IMR-90 (cell line): ENCODE measurements at regions not wholly inside any gene's neighbourhood (a gene's known extent, or its start where the extent isn't known, plus 50 kb on each side); places are given as distances from the start of the nearest gene placed in this dataset.

ENCODE experiments used
- ATAC-seq: fragments of 200-7000 bp; cut with Tn5 transposase; 2 replicates; pipeline ENCODE4 v1.9.1; 2020; ENCODE audit warnings: low read depth, mild to moderate bottlenecking, moderate library complexity
- BruUV-seq: library from RNA; stranded (reverse); fragments of 400-500 nt; replicated peaks from 2 replicates; lab custom pipeline; 2021; lab: Mats Ljungman, UMichigan
- CTCF ChIA-PET: fragments of 300-600 bp; formaldehyde crosslinking; extraction: SDS; loops from one replicate; lab custom pipeline; 2021; ENCODE audit warnings: antibody characterized with exemption; lab: Yijun Ruan, JAX
- POLR2A ChIA-PET: fragments of 300-600 bp; sonication (Branson Sonifier 250); formaldehyde crosslinking; loops from one replicate; lab custom pipeline; 2022; ENCODE audit warnings: antibody characterized with exemption; ENCODE audit not compliant: unreplicated experiment; lab: Charles Lee
- DNase-seq: peaks from one replicate; pipeline ENCODE4 v3.0.0; 2013
- H2AFZ ChIP-seq: replicated peaks from 2 replicates; pipeline ENCODE3; 2013; ENCODE audit warnings: low read length, mild to moderate bottlenecking; ENCODE audit not compliant: poor library complexity
- H2AK5ac ChIP-seq: 2 replicates; pipeline ENCODE4 v1.6.1; 2013; ENCODE audit warnings: low read depth, low read length, inconsistent platforms
- H2AK9ac ChIP-seq: replicated peaks from 2 replicates; pipeline ENCODE3; 2013; ENCODE audit warnings: mild to moderate bottlenecking, low read depth, low read length, moderate library complexity; ENCODE audit not compliant: poor library complexity
- H2BK120ac ChIP-seq: 2 replicates; pipeline ENCODE4 v1.6.1; 2013; ENCODE audit warnings: low read depth, low read length, inconsistent platforms
- H2BK15ac ChIP-seq: 3 replicates; pipeline ENCODE4 v1.6.1; 2013; ENCODE audit warnings: low read depth, low read length, inconsistent platforms
- H2BK20ac ChIP-seq: 2 replicates; pipeline ENCODE4 v1.6.1; 2013; ENCODE audit warnings: low read depth, mild to moderate bottlenecking, inconsistent platforms, low read length, moderate library complexity
- H2BK5ac ChIP-seq: 2 replicates; pipeline ENCODE4 v1.6.1; 2013; ENCODE audit warnings: mild to moderate bottlenecking, low read depth, low read length, inconsistent platforms; ENCODE audit not compliant: poor library complexity, severe bottlenecking
- H3K14ac ChIP-seq: replicated peaks from 2 replicates; pipeline ENCODE4 v1.6.1; 2013; ENCODE audit warnings: low read depth, low read length, inconsistent platforms
- H3K18ac ChIP-seq: 2 replicates; pipeline ENCODE4 v1.6.1; 2013; ENCODE audit warnings: low read depth, low read length, control low read depth
- H3K23ac ChIP-seq: 2 replicates; pipeline ENCODE4 v1.6.1; 2013; ENCODE audit warnings: low read depth, low read length, inconsistent platforms
- H3K27ac ChIP-seq: 2 replicates; pipeline ENCODE4 v1.5.1; 2013; ENCODE audit warnings: mild to moderate bottlenecking, control low read depth, low read length; ENCODE audit not compliant: insufficient read depth
- H3K27me3 ChIP-seq: 2 replicates; pipeline ENCODE4 v1.6.1; 2013; ENCODE audit warnings: low read length; ENCODE audit not compliant: control insufficient read depth, insufficient read depth
- H3K36me3 ChIP-seq: 2 replicates; pipeline ENCODE4 v1.6.1; 2013; ENCODE audit warnings: low read length, mixed read lengths; ENCODE audit not compliant: control insufficient read depth, insufficient read depth
- H3K4ac ChIP-seq: 2 replicates; pipeline ENCODE4 v1.6.1; 2013; ENCODE audit warnings: low read depth, low read length, inconsistent platforms
- H3K4me1 ChIP-seq: 2 replicates; pipeline ENCODE4 v1.6.1; 2013; ENCODE audit warnings: low read length, mixed read lengths; ENCODE audit not compliant: control insufficient read depth, insufficient read depth
- H3K4me2 ChIP-seq: 2 replicates; pipeline ENCODE4 v1.6.1; 2013; ENCODE audit warnings: low read depth, mild to moderate bottlenecking, control low read depth, low read length, moderate library complexity
- H3K4me3 ChIP-seq: 2 replicates; pipeline ENCODE4 v1.5.1; 2013; ENCODE audit warnings: low read depth, mild to moderate bottlenecking, control low read depth, low read length, moderate library complexity; ENCODE audit not compliant: insufficient read depth
- H3K56ac ChIP-seq: 2 replicates; pipeline ENCODE4 v1.6.1; 2013; ENCODE audit warnings: low read length, inconsistent platforms; ENCODE audit not compliant: insufficient read depth; ENCODE audit errors: extremely low read depth
- H3K79me1 ChIP-seq, 2 experiments: 2 replicates each; pipeline ENCODE4 v1.6.1; 2013; ENCODE audit warnings: low read length in 2 of 2, inconsistent platforms in 1 of 2, low read depth in 1 of 2
- H3K9ac ChIP-seq: 2 replicates; pipeline ENCODE4 v1.6.1; 2013; ENCODE audit warnings: low read depth, low read length, control low read depth
- H3K9me1 ChIP-seq: 2 replicates; pipeline ENCODE4 v1.6.1; 2013; ENCODE audit warnings: low read length, inconsistent platforms; ENCODE audit not compliant: insufficient read depth
- H3K9me3 ChIP-seq: 2 replicates; pipeline ENCODE4 v1.6.1; 2013; ENCODE audit warnings: low read length; ENCODE audit not compliant: control insufficient read depth, insufficient read depth
- H4K20me1 ChIP-seq: 2 replicates; pipeline ENCODE4 v1.6.1; 2013; ENCODE audit warnings: low read length, inconsistent platforms; ENCODE audit not compliant: insufficient read depth
- H4K5ac ChIP-seq: 2 replicates; pipeline ENCODE4 v1.6.1; 2013; ENCODE audit warnings: mild to moderate bottlenecking, low read depth, low read length, control low read depth
- H4K8ac ChIP-seq, 2 experiments: 2 replicates each; pipeline ENCODE4 v1.6.1; 2013; ENCODE audit warnings: low read depth in 2 of 2, low read length in 2 of 2, control low read depth in 1 of 2, inconsistent platforms in 1 of 2
- H4K91ac ChIP-seq: 2 replicates; pipeline ENCODE4 v1.6.1; 2013; ENCODE audit warnings: low read depth, low read length, inconsistent platforms; ENCODE audit not compliant: insufficient read depth
- CHD1 ChIP-seq: IDR thresholded peaks from 2 replicates; pipeline ENCODE4 v1.6.1; 2012; ENCODE audit warnings: low read depth, low read length, improper control_type of control experiment
- FOS ChIP-seq: fragments of 150-350 bp; IDR thresholded peaks from 2 replicates; pipeline ENCODE4 v1.6.1; 2016; ENCODE audit warnings: low read depth, low read length
- MXI1 ChIP-seq: IDR thresholded peaks from 2 replicates; pipeline ENCODE4 v1.6.1; 2012; ENCODE audit warnings: low read depth, mild to moderate bottlenecking, low read length, moderate library complexity, borderline replicate concordance
- RAD21 ChIP-seq: IDR thresholded peaks from 2 replicates; pipeline ENCODE4 v1.6.1; 2012; ENCODE audit warnings: low read length, improper control_type of control experiment
- RCOR1 ChIP-seq: IDR thresholded peaks from 2 replicates; pipeline ENCODE4 v1.6.1; 2012; ENCODE audit warnings: mild to moderate bottlenecking, low read length, improper control_type of control experiment; ENCODE audit not compliant: insufficient replicate concordance
- RFX5 ChIP-seq: IDR thresholded peaks from 2 replicates; pipeline ENCODE4 v1.8.0; 2012; ENCODE audit warnings: low read depth, mild to moderate bottlenecking, low read length, moderate library complexity
- WGBS, 2 experiments: methylation state at CpG; one replicate each; pipeline versions ENCODE4 v1.1.5 to v1.1.7; 2013; ENCODE audit warnings: missing lambda C conversion rate in 2 of 2; ENCODE audit not compliant: insufficient read length in 1 of 2; ENCODE audit errors: extremely low coverage in 2 of 2; 5-methylcytosine and 5-hydroxymethylcytosine counted together
- dilution Hi-C: fragments of 300-500 bp; cut with HindIII; formaldehyde crosslinking; loops from one replicate; pipeline ENCODE4 v1.14.3; 2018; ENCODE audit warnings: low sequenced_read_pairs; ENCODE audit not compliant: unreplicated experiment
- in situ Hi-C: fragments of 300-500 bp; cut with MboI; formaldehyde crosslinking; loops from 3 replicates; pipeline ENCODE4 v1.14.3; 2019; ENCODE audit warnings: low sequenced_read_pairs, inconsistent platforms, mixed read lengths
- intact Hi-C: fragments of 100-400 bp; cut with micrococcal nuclease; formaldehyde crosslinking; loops from 2 replicates; pipeline ENCODE4 v1.10.0; 2022
- TF ChIP-seq, protein P1 (sequence below): fragments of 150-350 bp; IDR thresholded peaks from 2 replicates; pipeline ENCODE4 v1.6.1; 2017; ENCODE audit warnings: mild to moderate bottlenecking, antibody characterized with exemption, low read length, low read depth

DNA sequence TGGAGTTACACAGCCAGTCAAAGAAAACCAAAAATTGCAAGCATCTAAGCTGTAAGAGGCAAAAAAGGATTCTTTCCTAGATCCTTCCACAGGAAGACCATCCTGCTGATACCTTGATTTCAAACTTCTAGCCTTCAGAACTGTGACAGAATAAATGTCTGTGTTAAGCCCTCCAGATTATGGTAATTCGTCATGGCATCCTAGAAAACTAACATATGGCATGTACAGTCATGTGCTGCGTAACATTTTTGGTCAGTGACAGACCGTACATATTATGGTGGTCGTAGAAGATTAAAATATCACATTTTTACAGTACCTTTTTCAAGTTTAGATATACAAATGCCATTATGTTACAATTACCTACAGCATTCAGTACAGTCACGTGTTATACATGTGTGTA is 660.9 kb upstream of the LMO3 start:
- no peaks in the 10 kb centered on the region for H3K36me3 ChIP-seq
- H2BK120ac ChIP-seq: no peak overlapping the region
- TF ChIP-seq RCOR1: no peak
- no peak for TF ChIP-seq RAD21
- no peak for TF ChIP-seq CHD1
- no peak for TF ChIP-seq MXI1
- TF ChIP-seq FOS: no peak
- no peak for TF ChIP-seq RFX5
- TF ChIP-seq, protein P1, sequence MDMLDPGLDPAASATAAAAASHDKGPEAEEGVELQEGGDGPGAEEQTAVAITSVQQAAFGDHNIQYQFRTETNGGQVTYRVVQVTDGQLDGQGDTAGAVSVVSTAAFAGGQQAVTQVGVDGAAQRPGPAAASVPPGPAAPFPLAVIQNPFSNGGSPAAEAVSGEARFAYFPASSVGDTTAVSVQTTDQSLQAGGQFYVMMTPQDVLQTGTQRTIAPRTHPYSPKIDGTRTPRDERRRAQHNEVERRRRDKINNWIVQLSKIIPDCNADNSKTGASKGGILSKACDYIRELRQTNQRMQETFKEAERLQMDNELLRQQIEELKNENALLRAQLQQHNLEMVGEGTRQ: no peak
- no peak overlapping the region for H3K9ac ChIP-seq
- H2BK20ac ChIP-seq: no peak overlapping the region
- H3K79me1 ChIP-seq: no peaks in the 10 kb centered on the region
- ChIA-PET POLR2A (no interaction called here), CTCF (no interaction called here)
- no peak for DNase-seq
- no peak for ATAC-seq
- H3K9me3 ChIP-seq: peaks cover 6% of the 10 kb centered on the region
- intact Hi-C loops: no loop called here
- no peak overlapping the region for H3K14ac ChIP-seq
- H3K4ac ChIP-seq: no peak overlapping the region
- in situ Hi-C loops: no loop called here
- no peak overlapping the region for H2BK15ac ChIP-seq
- H3K4me2 ChIP-seq: no peak overlapping the region
- no peak overlapping the region for H3K23ac ChIP-seq
- H2BK5ac ChIP-seq: no peak overlapping the region
- H3K4me3 ChIP-seq: no peak overlapping the region
- H3K18ac ChIP-seq: no peak overlapping the region
- no peak overlapping the region for H2AFZ ChIP-seq
- no peaks in the 10 kb centered on the region for H3K27me3 ChIP-seq
- no peak overlapping the region for H2AK9ac ChIP-seq
- no CpG with 5 or more reads among the region's 5 CpGs for WGBS, 2 experiments
- H4K20me1 ChIP-seq: no peaks in the 10 kb centered on the region
- H2AK5ac ChIP-seq: no peak overlapping the region
- BruUV-seq: no TSS peak
- no peaks in the 10 kb centered on the region for H3K9me1 ChIP-seq
- dilution Hi-C loops: no loop called here
- H3K27ac ChIP-seq: no peak overlapping the region
- no peak overlapping the region for H4K91ac ChIP-seq
- H4K8ac ChIP-seq: no peak overlapping the region
- no peak overlapping the region for H4K5ac ChIP-seq
- H3K4me1 ChIP-seq: no peaks in the 10 kb centered on the region
- H3K56ac ChIP-seq: no peak overlapping the region
